H1 (cell line): ENCODE measurements at regions not wholly inside any gene's neighbourhood (a gene's known extent, or its start where the extent isn't known, plus 50 kb on each side); places are given as distances from the start of the nearest gene placed in this dataset.

Experiments used
- CTCF ChIA-PET: fragments of 300-600 bp; sonication (Branson Sonifier 250); formaldehyde crosslinking; loops from one replicate; lab custom pipeline; 2021; ENCODE audit not compliant: partially characterized antibody; lab: Charles Lee
- POLR2A ChIA-PET: fragments of 300-600 bp; sonication (Branson Sonifier 250); formaldehyde crosslinking; loops from one replicate; lab custom pipeline; 2021; ENCODE audit warnings: inconsistent platforms; ENCODE audit not compliant: partially characterized antibody; lab: Charles Lee
- DNase-seq, 2 experiments: peaks; one replicate each; pipeline versions ENCODE4 v3.0.0 to v3.0.0-alpha.2; 2010 to 2022; ENCODE audit warnings: low spot score in 2 of 2, low read depth in 1 of 2, mixed read lengths in 1 of 2
- FAIRE-seq: peaks from 2 replicates; lab custom pipeline; 2011; peaks lifted over from hg19 to GRCh38; lab: Jason Lieb, UNC
- H2AFZ ChIP-seq: 2 replicates; pipeline ENCODE4 v1.8.1; 2012; ENCODE audit warnings: low read length, inconsistent platforms
- H2AK5ac ChIP-seq: 2 replicates; pipeline ENCODE4 v1.6.1; 2013; ENCODE audit warnings: low read depth, low read length
- H2BK120ac ChIP-seq: replicated peaks from 2 replicates; pipeline ENCODE3; 2013; ENCODE audit warnings: low read depth, low read length, inconsistent platforms
- H2BK12ac ChIP-seq: 2 replicates; pipeline ENCODE4 v1.6.1; 2013; ENCODE audit warnings: low read depth, low read length
- H2BK15ac ChIP-seq: 2 replicates; pipeline ENCODE4 v1.6.1; 2013; ENCODE audit warnings: low read length
- H2BK20ac ChIP-seq: 2 replicates; pipeline ENCODE4 v1.6.1; 2013; ENCODE audit warnings: low read length
- H2BK5ac ChIP-seq: 2 replicates; pipeline ENCODE4 v1.6.1; 2013; ENCODE audit warnings: low read depth, low read length
- H3K14ac ChIP-seq: 2 replicates; pipeline ENCODE4 v1.6.1; 2013; ENCODE audit warnings: inconsistent platforms; ENCODE audit not compliant: insufficient read length
- H3K18ac ChIP-seq: 2 replicates; pipeline ENCODE4 v1.6.1; 2013; ENCODE audit warnings: low read length; ENCODE audit errors: extremely low read depth
- H3K23ac ChIP-seq: 2 replicates; pipeline ENCODE4 v1.6.1; 2013; ENCODE audit warnings: inconsistent platforms; ENCODE audit not compliant: insufficient read length
- H3K23me2 ChIP-seq: 2 replicates; pipeline ENCODE4 v1.6.1; 2013; ENCODE audit warnings: low read depth, low read length
- H3K27ac ChIP-seq: 2 replicates; pipeline ENCODE4 v1.6.1; 2011; ENCODE audit warnings: low read depth, low read length, inconsistent platforms
- H3K27me3 ChIP-seq, 4 experiments: replicated peaks in 1 of 4; 1 replicate in 1 of 4; 2 replicates in 3 of 4; pipeline versions ENCODE4 v1.6.1 to v1.8.1; 2011 to 2013; ENCODE audit warnings: low read length in 3 of 4, mild to moderate bottlenecking in 3 of 4, inconsistent platforms in 2 of 4, mixed read lengths in 2 of 4, moderate library complexity in 1 of 4; ENCODE audit not compliant: control insufficient read depth in 3 of 4, insufficient read depth in 3 of 4; ENCODE audit errors: extremely low read depth in 1 of 4
- H3K36me3 ChIP-seq, 4 experiments: 2 replicates each; pipeline versions ENCODE4 v1.6.1 to v1.8.1; 2011 to 2013; ENCODE audit warnings: mild to moderate bottlenecking in 4 of 4, low read length in 3 of 4, moderate library complexity in 2 of 4, control low read depth in 1 of 4, inconsistent platforms in 1 of 4; ENCODE audit not compliant: insufficient read depth in 4 of 4, control insufficient read depth in 2 of 4
- H3K4ac ChIP-seq: replicated peaks from 2 replicates; pipeline ENCODE3; 2013; ENCODE audit warnings: low read length, low read depth, mixed read lengths, inconsistent platforms; ENCODE audit not compliant: insufficient read length
- H3K4me1 ChIP-seq, 4 experiments: replicated peaks in 1 of 4; 1 replicate in 1 of 4; 2 replicates in 3 of 4; pipeline versions ENCODE4 v1.6.1 to v1.8.1; 2011 to 2013; ENCODE audit warnings: low read length in 3 of 4, inconsistent platforms in 2 of 4, mixed read lengths in 1 of 4; ENCODE audit not compliant: insufficient read depth in 4 of 4, control insufficient read depth in 3 of 4
- H3K4me2 ChIP-seq, 2 experiments: 2 replicates each; pipeline versions ENCODE4 v1.6.1 to v1.8.1; 2011 to 2013; ENCODE audit warnings: low read depth in 2 of 2, low read length in 2 of 2, control low read depth in 1 of 2, inconsistent platforms in 1 of 2, mild to moderate bottlenecking in 1 of 2; ENCODE audit not compliant: insufficient read depth in 1 of 2
- H3K4me3 ChIP-seq, 4 experiments: fragments of 200-600, 300-600 bp in 1 of 4; sonication (generic), shearing (Covaris generic), sonication (Bioruptor Twin) in 1 of 4; 2 replicates each; pipeline versions ENCODE4 v1.5.1 to v1.8.1; 2011 to 2016; ENCODE audit warnings: low read length in 4 of 4, low read depth in 3 of 4, control low read depth in 2 of 4, inconsistent platforms in 2 of 4, mild to moderate bottlenecking in 2 of 4, mixed read lengths in 1 of 4, moderate library complexity in 1 of 4; ENCODE audit not compliant: insufficient read depth in 2 of 4; ENCODE audit errors: extremely low read depth in 1 of 4
- H3K56ac ChIP-seq: replicated peaks from 2 replicates; pipeline ENCODE3; 2013; ENCODE audit warnings: low read depth, mild to moderate bottlenecking, mixed read lengths, low read length, inconsistent platforms; ENCODE audit not compliant: insufficient read length
- H3K79me1 ChIP-seq: 2 replicates; pipeline ENCODE4 v1.6.1; 2013; ENCODE audit warnings: low read depth, low read length, control low read depth
- H3K79me2 ChIP-seq, 2 experiments: 2 replicates each; pipeline versions ENCODE4 v1.6.1 to v1.8.1; 2012 to 2013; ENCODE audit warnings: low read length in 2 of 2, mild to moderate bottlenecking in 2 of 2, inconsistent platforms in 1 of 2; ENCODE audit not compliant: insufficient read depth in 2 of 2, control insufficient read depth in 1 of 2
- H3K9ac ChIP-seq, 4 experiments: replicated peaks in 1 of 4; 1 replicate in 1 of 4; 2 replicates in 3 of 4; pipeline versions ENCODE4 v1.6.1 to v1.8.1; 2011 to 2013; ENCODE audit warnings: low read depth in 3 of 4, low read length in 3 of 4, control low read depth in 2 of 4, mild to moderate bottlenecking in 2 of 4, moderate library complexity in 2 of 4, inconsistent platforms in 1 of 4; ENCODE audit errors: extremely low read depth in 1 of 4
- H3K9me3 ChIP-seq, 2 experiments: 2 replicates each; pipeline versions ENCODE4 v1.6.1 to v1.8.1; 2012 to 2013; ENCODE audit warnings: mild to moderate bottlenecking in 2 of 2, moderate library complexity in 2 of 2, control low read depth in 1 of 2, inconsistent platforms in 1 of 2, low read depth in 1 of 2, low read length in 1 of 2, mixed read lengths in 1 of 2; ENCODE audit not compliant: insufficient read depth in 2 of 2
- H4K20me1 ChIP-seq, 2 experiments: replicated peaks in 1 of 2; 2 replicates each; pipeline versions ENCODE3 to v1.8.1; 2011 to 2013; ENCODE audit warnings: inconsistent platforms in 2 of 2, low read length in 2 of 2, mild to moderate bottlenecking in 1 of 2; ENCODE audit not compliant: insufficient read depth in 2 of 2, control insufficient read depth in 1 of 2
- H4K5ac ChIP-seq: 2 replicates; pipeline ENCODE4 v1.6.1; 2013; ENCODE audit warnings: low read length, low read depth, mixed read lengths, inconsistent platforms; ENCODE audit not compliant: insufficient read length
- H4K8ac ChIP-seq: 2 replicates; pipeline ENCODE4 v1.8.0; 2013; ENCODE audit warnings: mild to moderate bottlenecking, moderate library complexity, low read length, inconsistent platforms; ENCODE audit not compliant: insufficient read depth; ENCODE audit errors: extremely low read depth
- H4K91ac ChIP-seq: replicated peaks from 2 replicates; pipeline ENCODE3; 2013; ENCODE audit warnings: low read length, mixed read lengths, inconsistent platforms; ENCODE audit not compliant: insufficient read length
- CBX5 ChIP-seq: fragments of 300-800, 300-1000 bp; sonication (generic); IDR thresholded peaks from 2 replicates; pipeline ENCODE4 v1.7.1; 2016; ENCODE audit warnings: antibody characterized with exemption, low read length, low read depth
- CTBP2 ChIP-seq: IDR thresholded peaks from 2 replicates; pipeline ENCODE4 v1.7.0; 2011; ENCODE audit warnings: borderline replicate concordance, mild to moderate bottlenecking, moderate library complexity, mixed read lengths, low read length; ENCODE audit not compliant: insufficient read depth, insufficient read length
- CTCF ChIP-seq, 3 experiments: IDR thresholded peaks; 1 replicate in 2 of 3; 2 replicates in 1 of 3; pipeline versions ENCODE4 v1.5.1 to v1.6.1; 2011; ENCODE audit warnings: low read length in 3 of 3, mild to moderate bottlenecking in 3 of 3, inconsistent platforms in 2 of 3, low read depth in 1 of 3, moderate library complexity in 1 of 3; ENCODE audit not compliant: insufficient read depth in 1 of 3; ENCODE audit errors: control extremely low read depth in 1 of 3
- EP300 ChIP-seq, 2 experiments: IDR thresholded peaks; 1 replicate in 1 of 2; 2 replicates in 1 of 2; pipeline ENCODE4 v1.6.1; 2011 to 2012; ENCODE audit warnings: low read depth in 2 of 2, low read length in 2 of 2, mild to moderate bottlenecking in 2 of 2, borderline replicate concordance in 1 of 2, inconsistent platforms in 1 of 2, moderate library complexity in 1 of 2
- JUN ChIP-seq: IDR thresholded peaks from 2 replicates; pipeline ENCODE4 v1.6.1; 2011; ENCODE audit warnings: low read depth, mild to moderate bottlenecking, improper control_type of control experiment, low read length
- MAFK ChIP-seq: IDR thresholded peaks from 2 replicates; pipeline ENCODE4 v1.6.1; 2012; ENCODE audit warnings: low read depth, mild to moderate bottlenecking, improper control_type of control experiment, low read length
- PHF8 ChIP-seq: fragments of 200-600 bp; sonication (generic); conservative IDR thresholded peaks from 2 replicates; pipeline ENCODE4 v1.7.1; 2012; ENCODE audit warnings: low read depth, mild to moderate bottlenecking, inconsistent platforms, low read length, moderate library complexity
- POLR2A ChIP-seq, 2 experiments: IDR thresholded peaks; 1 replicate in 1 of 2; 2 replicates in 1 of 2; pipeline ENCODE4 v1.6.1; 2011; ENCODE audit warnings: low read depth in 2 of 2, low read length in 2 of 2, mild to moderate bottlenecking in 2 of 2; ENCODE audit errors: control extremely low read depth in 1 of 2
- POLR2AphosphoS5 ChIP-seq: IDR thresholded peaks from 2 replicates; pipeline ENCODE4 v1.6.1; 2011; ENCODE audit warnings: low read depth, low read length
- RBBP5 ChIP-seq: IDR thresholded peaks from 2 replicates; pipeline ENCODE4 v1.7.1; 2012; ENCODE audit warnings: low read depth, mild to moderate bottlenecking, inconsistent platforms, low read length, moderate library complexity, borderline replicate concordance
- WGBS, 2 experiments: shearing (Covaris generic) in 1 of 2; methylation state at CpG; one replicate each; pipeline versions ENCODE4 v1.1.6 to v1.1.7; 2013 to 2015; ENCODE audit warnings: low lambda C conversion rate in 2 of 2, mixed read lengths in 2 of 2, inconsistent platforms in 1 of 2, low coverage in 1 of 2, missing lambda C conversion rate in 1 of 2; ENCODE audit not compliant: insufficient replicate concordance in 2 of 2, insufficient coverage in 1 of 2, insufficient read length in 1 of 2; ENCODE audit errors: extremely low coverage in 1 of 2, missing lambda C conversion rate in 1 of 2; 5-methylcytosine and 5-hydroxymethylcytosine counted together

DNA sequence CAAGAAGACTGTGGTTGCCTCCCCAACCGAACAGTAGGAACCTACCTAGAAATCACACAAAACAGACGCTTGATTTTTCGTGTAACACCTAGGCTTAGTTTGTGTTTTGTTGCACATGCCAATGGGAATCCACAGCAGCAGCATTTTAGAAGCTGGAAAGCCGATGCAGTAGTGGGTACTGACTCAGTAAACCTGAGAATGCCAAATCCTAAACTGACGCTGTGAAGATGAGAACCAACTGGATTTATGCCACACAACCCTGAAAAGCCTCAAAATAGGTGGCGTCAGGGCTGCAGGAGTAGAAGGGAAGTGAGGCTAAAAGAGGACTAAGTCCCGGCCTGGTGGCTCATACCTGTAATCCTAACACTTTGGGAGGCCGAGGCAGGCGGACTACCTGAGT lies 162.5 kb downstream of the REEP3 start:
- no peak overlapping the region for H3K9ac ChIP-seq
- no peaks in the 10 kb centered on the region for H3K79me1 ChIP-seq
- no peak overlapping the region for H4K91ac ChIP-seq
- no peaks in the 10 kb centered on the region for H3K23me2 ChIP-seq
- H3K4me2 ChIP-seq = no peak overlapping the region
- no peaks in the 10 kb centered on the region for H3K36me3 ChIP-seq
- no peak overlapping the region for H3K4me3 ChIP-seq
- no peak overlapping the region for H2BK5ac ChIP-seq
- POLR2A ChIA-PET = no interaction called here
- WGBS, 2 experiments = 88% methylated on average over 9 of the region's 9 CpGs; no CpG with 5 or more reads in 1 of the 2 experiments
- no peaks in the 10 kb centered on the region for H4K20me1 ChIP-seq
- no peak overlapping the region for H2BK120ac ChIP-seq
- no peak for TF ChIP-seq MAFK
- no peak for TF ChIP-seq CTCF (IDR thresholded peaks at IDR 0.05; ENCODE audit: control extremely low read depth in 1 of 3, insufficient read depth in 1 of 3, low read depth in 1 of 3, low read length in 3 of 3)
- no peak for TF ChIP-seq PHF8
- TF ChIP-seq POLR2A (IDR thresholded peaks at IDR 0.05; ENCODE audit: control extremely low read depth in 1 of 2, low read depth in 2 of 2, low read length in 2 of 2) = no peak
- no peak for TF ChIP-seq POLR2AphosphoS5
- TF ChIP-seq EP300 (IDR thresholded peaks at IDR 0.05; ENCODE audit: borderline replicate concordance in 1 of 2, low read depth in 2 of 2, low read length in 2 of 2) = no peak
- TF ChIP-seq CBX5 = no peak
- TF ChIP-seq CTBP2 = no peak
- TF ChIP-seq JUN = no peak
- no peak for TF ChIP-seq RBBP5
- peak overlapping the region; percentile 67; the same call in 1 of the 2 replicates for H2BK20ac ChIP-seq
- H2BK15ac ChIP-seq = 0 out of 2 replicates have a peak overlapping the region, but pooled peaks have one; percentile 21
- no peak overlapping the region for H3K56ac ChIP-seq
- no peak overlapping the region for H4K8ac ChIP-seq
- H3K4me1 ChIP-seq = peaks cover 0 to 8% (median 1%) of the 10 kb centered on the region in 4 experiments; a peak in 2 of 7 replicates
- H3K18ac ChIP-seq = no peak overlapping the region
- no peaks in the 10 kb centered on the region for H3K27me3 ChIP-seq
- CTCF ChIA-PET = interaction anchor here (0.6 to 2.0 kb wide), 5 partner anchors 12 to 221 kb away, joined by 3 to 4 read pairs (median 3); no protein-coding TSS in a partner anchor
- no peaks in the 10 kb centered on the region for H3K9me3 ChIP-seq
- peak overlapping the region; percentile 9; the same call in 1 of the 2 replicates for H2AK5ac ChIP-seq
- no peaks in the 10 kb centered on the region for H3K79me2 ChIP-seq
- DNase-seq (no peak), FAIRE-seq (no peak)
- H4K5ac ChIP-seq = no peak overlapping the region
- H2AFZ ChIP-seq = no peak overlapping the region
- peak overlapping the region; percentile 21; the same call in 1 of the 2 replicates for H2BK12ac ChIP-seq
- H3K14ac ChIP-seq = no peak overlapping the region
- no peak overlapping the region for H3K23ac ChIP-seq
- no peak overlapping the region for H3K27ac ChIP-seq
- no peak overlapping the region for H3K4ac ChIP-seq
